Activated naive CD4-positive, alpha-beta T cell treated with anti-CD3 and anti-CD28 coated beads for 36 hours (primary cell): ENCODE measurements at regions not wholly inside any gene's neighbourhood (a gene's known extent, or its start where the extent isn't known, plus 50 kb on each side); places are given as distances from the start of the nearest gene placed in this dataset.

Experiments used
- CTCF ChIA-PET: fragments of 350-600 bp; sonication (Branson Sonifier 250); formaldehyde crosslinking; loops from one replicate; lab custom pipeline; 2021; ENCODE audit warnings: antibody characterized with exemption; lab: Charles Lee
- DNase-seq: peaks from one replicate; pipeline ENCODE4 v3.0.0-alpha.2; 2020
- H3K27ac Mint-ChIP-seq: one replicate; pipeline ENCODE4 v1.8.0; 2021; ENCODE audit warnings: mild to moderate bottlenecking, mixed read lengths
- H3K27me3 Mint-ChIP-seq: one replicate; pipeline ENCODE4 v1.8.0; 2021; ENCODE audit warnings: low read depth, mixed read lengths
- H3K36me3 Mint-ChIP-seq: one replicate; pipeline ENCODE4 v1.8.0; 2021; ENCODE audit warnings: low read depth, mixed read lengths
- H3K4me1 Mint-ChIP-seq: one replicate; pipeline ENCODE4 v1.8.0; 2021; ENCODE audit warnings: low read depth, mixed read lengths
- H3K4me3 Mint-ChIP-seq: one replicate; pipeline ENCODE4 v1.8.0; 2021; ENCODE audit warnings: mild to moderate bottlenecking, moderate library complexity, mixed read lengths
- H3K9me3 Mint-ChIP-seq: one replicate; pipeline ENCODE4 v1.8.0; 2021; ENCODE audit warnings: mixed read lengths
- intact Hi-C: fragments of 100-400 bp; cut with micrococcal nuclease; formaldehyde crosslinking; loops from one replicate; pipeline ENCODE4 v1.15.1; 2023

DNA sequence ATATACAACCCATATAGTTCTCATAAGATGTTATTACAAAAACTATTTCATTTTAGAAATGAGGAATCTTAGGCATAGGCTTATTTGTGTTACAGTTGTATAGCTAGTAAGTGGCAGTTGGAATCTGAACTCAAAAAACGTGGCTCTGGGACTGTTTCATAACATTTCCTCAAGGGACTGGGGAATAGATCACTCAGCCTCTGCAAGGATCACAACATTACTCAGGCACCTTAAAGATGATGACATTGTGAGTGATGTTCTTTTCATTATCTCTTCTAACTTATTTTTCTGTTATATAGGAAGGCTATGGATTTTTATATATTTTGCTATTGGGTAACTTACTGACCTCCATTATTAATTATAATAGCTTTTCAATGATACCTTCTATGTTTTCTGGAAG is 774.2 kb upstream of the LCORL start:
- H3K9me3 Mint-ChIP-seq = no peaks in the 10 kb centered on the region
- H3K4me1 Mint-ChIP-seq = no peaks in the 10 kb centered on the region
- H3K27me3 Mint-ChIP-seq = no peaks in the 10 kb centered on the region
- no peak overlapping the region for H3K27ac Mint-ChIP-seq
- no peaks in the 10 kb centered on the region for H3K36me3 Mint-ChIP-seq
- DNase-seq = no peak
- intact Hi-C loops = no loop called here
- CTCF ChIA-PET = no interaction called here
- H3K4me3 Mint-ChIP-seq = no peak overlapping the region

DNA sequence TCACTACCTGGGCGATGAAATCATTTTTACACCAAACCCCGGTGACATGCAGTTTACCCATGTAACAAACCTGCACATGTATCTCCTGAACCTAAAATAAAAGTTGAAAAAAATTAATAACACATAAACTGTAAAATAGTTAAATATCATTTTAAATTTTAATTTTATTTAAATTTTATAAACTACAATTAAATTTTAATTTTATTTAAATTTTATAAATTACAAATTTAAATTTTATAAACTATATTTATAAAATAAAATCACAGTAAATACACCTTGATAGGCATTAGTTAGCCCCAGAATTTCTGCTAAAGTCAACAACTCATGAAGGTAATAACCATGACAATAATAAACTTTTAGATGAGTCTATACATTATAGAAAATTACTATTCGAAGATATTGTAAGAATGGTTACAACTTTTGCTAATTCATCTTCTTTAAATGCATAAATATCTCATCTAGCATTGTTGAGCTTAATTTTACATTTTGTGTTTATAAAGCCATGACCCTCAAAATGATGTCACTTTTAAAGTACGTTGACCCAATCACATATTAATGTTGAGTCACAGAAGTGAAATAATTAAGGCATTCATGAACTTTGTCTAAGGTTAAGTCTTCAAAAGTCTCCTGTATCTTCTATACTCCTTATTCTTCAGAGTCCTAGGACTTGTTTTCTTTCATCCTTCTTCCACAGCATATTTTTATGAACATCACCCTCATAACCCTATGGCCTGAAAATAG is 755.8 kb upstream of the LCORL start:
- CTCF ChIA-PET = no interaction called here
- H3K36me3 Mint-ChIP-seq = no peaks in the 10 kb centered on the region
- no peaks in the 10 kb centered on the region for H3K27me3 Mint-ChIP-seq
- H3K9me3 Mint-ChIP-seq = peaks cover 6% of the 10 kb centered on the region
- intact Hi-C loops = no loop called here
- H3K4me1 Mint-ChIP-seq = no peaks in the 10 kb centered on the region
- no peak overlapping the region for H3K27ac Mint-ChIP-seq
- DNase-seq = no peak
- no peak overlapping the region for H3K4me3 Mint-ChIP-seq

DNA sequence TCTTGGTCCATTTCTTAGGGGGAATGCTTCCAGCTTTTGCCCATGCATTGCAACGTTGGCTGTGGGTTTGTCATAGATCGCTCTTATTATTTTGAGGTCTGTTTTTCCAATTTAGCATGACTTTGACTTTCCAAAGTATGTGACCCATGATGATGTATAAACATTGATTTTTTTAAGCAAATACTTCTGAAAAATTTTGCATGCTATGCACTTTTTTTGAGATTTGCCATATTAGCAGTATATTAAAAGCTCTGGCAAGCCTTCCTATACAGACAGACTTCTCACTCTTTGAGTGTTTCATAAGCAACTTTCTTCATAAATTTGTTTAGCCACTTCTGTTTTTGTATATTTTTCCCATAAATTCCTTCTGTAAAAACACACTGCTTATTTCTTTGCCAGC is 746.4 kb upstream of the LCORL start:
- DNase-seq = no peak
- H3K9me3 Mint-ChIP-seq = peaks cover 12% of the 10 kb centered on the region
- H3K27me3 Mint-ChIP-seq = peaks cover 2% of the 10 kb centered on the region
- H3K36me3 Mint-ChIP-seq = no peaks in the 10 kb centered on the region
- H3K4me1 Mint-ChIP-seq = no peaks in the 10 kb centered on the region
- CTCF ChIA-PET = no interaction called here
- H3K4me3 Mint-ChIP-seq = no peak overlapping the region
- intact Hi-C loops = loop anchor here (10.0 kb wide), 1 partner anchor 63 kb away; no protein-coding TSS in a partner anchor
- no peak overlapping the region for H3K27ac Mint-ChIP-seq

DNA sequence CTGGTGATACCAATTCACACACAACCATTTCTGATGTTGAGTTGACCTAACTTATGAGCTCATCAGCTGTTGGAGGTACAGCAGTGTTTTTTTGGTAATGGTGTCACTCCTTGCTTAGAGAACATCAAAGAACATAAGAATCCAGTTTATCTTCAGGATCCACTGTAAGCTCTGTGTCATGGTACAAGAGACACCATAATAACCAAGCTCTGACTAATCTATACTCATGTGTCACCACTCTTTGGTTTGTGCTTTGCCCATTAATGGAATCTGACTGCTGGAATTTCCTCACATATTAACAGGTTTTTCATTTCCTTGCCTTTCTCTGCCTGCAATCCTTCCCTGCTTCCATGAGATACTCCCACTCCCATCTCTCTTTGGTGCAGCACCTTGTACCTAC is 735.1 kb upstream of the LCORL start:
- no peaks in the 10 kb centered on the region for H3K4me1 Mint-ChIP-seq
- CTCF ChIA-PET = no interaction called here
- no peaks in the 10 kb centered on the region for H3K27me3 Mint-ChIP-seq
- H3K27ac Mint-ChIP-seq = no peak overlapping the region
- DNase-seq = no peak
- H3K36me3 Mint-ChIP-seq = no peaks in the 10 kb centered on the region
- intact Hi-C loops = no loop called here
- no peak overlapping the region for H3K4me3 Mint-ChIP-seq
- H3K9me3 Mint-ChIP-seq = no peaks in the 10 kb centered on the region

DNA sequence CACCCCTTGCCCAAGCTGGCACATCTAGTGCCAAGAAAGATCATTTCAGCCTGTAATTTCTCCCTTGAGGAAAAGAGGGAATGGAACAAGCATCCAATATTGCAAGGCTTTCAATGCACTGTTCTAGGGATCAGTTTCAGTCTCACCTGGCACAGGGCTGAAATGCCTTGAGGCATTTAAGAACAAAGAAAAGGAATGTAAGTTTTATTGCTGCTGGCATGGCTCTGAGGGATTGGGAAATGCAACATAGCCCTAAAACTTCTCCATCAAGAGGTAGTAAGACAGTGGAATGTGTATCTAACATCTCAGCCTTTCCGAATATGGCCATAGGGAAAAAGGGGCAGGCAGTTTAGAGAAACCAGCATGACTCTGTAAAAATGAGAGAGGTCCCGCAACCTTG is 732.6 kb upstream of the LCORL start:
- no peak for DNase-seq
- H3K36me3 Mint-ChIP-seq = no peaks in the 10 kb centered on the region
- no peak overlapping the region for H3K27ac Mint-ChIP-seq
- intact Hi-C loops = no loop called here
- no peak overlapping the region for H3K4me3 Mint-ChIP-seq
- peaks cover 2% of the 10 kb centered on the region for H3K9me3 Mint-ChIP-seq
- H3K27me3 Mint-ChIP-seq = no peaks in the 10 kb centered on the region
- CTCF ChIA-PET = no interaction called here
- no peaks in the 10 kb centered on the region for H3K4me1 Mint-ChIP-seq

DNA sequence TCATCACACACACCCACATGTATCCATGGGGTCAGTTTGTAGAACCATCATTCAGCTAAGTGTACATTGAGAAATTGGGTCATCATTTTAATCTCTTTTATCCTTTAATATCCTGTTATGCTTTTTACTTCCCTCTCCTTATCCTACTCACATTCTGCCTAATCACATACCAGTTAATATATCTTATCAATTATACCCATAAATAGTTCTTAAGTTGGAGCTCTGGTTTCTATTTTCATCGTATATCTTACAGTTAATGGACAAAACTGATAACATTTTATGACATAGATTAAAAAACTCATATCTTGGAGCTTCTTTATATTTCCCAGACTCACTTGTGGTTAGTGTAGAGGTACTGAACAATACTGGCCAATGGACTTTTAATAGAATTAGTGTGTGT is 729.5 kb upstream of the LCORL start:
- no peaks in the 10 kb centered on the region for H3K36me3 Mint-ChIP-seq
- no peak overlapping the region for H3K4me3 Mint-ChIP-seq
- no peaks in the 10 kb centered on the region for H3K4me1 Mint-ChIP-seq
- intact Hi-C loops = no loop called here
- peaks cover 2% of the 10 kb centered on the region for H3K9me3 Mint-ChIP-seq
- no peak for DNase-seq
- no peaks in the 10 kb centered on the region for H3K27me3 Mint-ChIP-seq
- no peak overlapping the region for H3K27ac Mint-ChIP-seq
- CTCF ChIA-PET = no interaction called here

DNA sequence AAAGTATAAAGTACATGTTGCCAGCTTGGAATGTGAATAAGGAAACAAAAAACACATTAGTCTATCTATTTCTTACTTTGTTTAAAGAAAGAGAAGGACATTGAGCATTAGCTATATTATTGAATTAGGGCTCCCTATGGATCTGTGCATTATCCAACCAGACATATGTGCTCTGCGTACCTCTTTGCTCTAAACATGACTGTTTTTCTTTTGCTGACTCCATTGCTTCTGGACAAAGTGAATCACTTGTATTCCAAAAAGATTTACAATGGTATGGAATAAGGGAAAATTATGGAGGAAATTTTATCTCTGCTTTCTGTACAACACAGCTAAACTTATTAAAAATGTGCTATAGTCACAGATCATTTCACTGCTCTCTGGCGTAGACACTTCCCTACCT is 727.8 kb upstream of the LCORL start:
- Mint-ChIP-seq H3K4me1 (no peaks in the 10 kb centered on the region), H3K27me3 (no peaks in the 10 kb centered on the region), H3K9me3 (peaks cover 2% of the 10 kb centered on the region), H3K4me3 (no peak overlapping the region), H3K27ac (no peak overlapping the region), H3K36me3 (no peaks in the 10 kb centered on the region)
- no peak for DNase-seq
- CTCF ChIA-PET = no interaction called here
- intact Hi-C loops = no loop called here

DNA sequence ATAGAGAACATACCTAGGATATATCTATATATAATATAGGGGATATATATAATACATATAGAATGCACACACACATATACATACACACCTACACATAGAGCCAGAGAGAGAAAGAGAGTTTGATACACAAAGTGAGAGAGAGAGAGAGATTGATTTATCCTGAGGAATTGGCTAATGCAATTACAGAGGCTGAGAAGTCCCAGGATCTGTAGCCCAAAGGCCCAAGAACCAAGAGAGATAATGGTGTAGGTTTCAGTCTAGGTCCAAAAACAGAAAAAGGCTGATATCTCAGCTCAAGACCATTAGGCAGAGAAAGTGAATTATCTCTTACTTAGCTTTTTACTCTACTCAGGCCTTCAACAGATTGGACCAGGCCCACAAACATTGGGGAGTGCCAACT is 715.0 kb upstream of the LCORL start:
- no peak for DNase-seq
- CTCF ChIA-PET = interaction anchor here (0.6 kb wide), 1 partner anchor 11 kb away, joined by 3 read pairs; no protein-coding TSS in a partner anchor
- intact Hi-C loops = no loop called here
- H3K36me3 Mint-ChIP-seq = no peaks in the 10 kb centered on the region
- H3K4me1 Mint-ChIP-seq = no peaks in the 10 kb centered on the region
- peaks cover 2% of the 10 kb centered on the region for H3K9me3 Mint-ChIP-seq
- no peak overlapping the region for H3K27ac Mint-ChIP-seq
- no peak overlapping the region for H3K4me3 Mint-ChIP-seq
- no peaks in the 10 kb centered on the region for H3K27me3 Mint-ChIP-seq

DNA sequence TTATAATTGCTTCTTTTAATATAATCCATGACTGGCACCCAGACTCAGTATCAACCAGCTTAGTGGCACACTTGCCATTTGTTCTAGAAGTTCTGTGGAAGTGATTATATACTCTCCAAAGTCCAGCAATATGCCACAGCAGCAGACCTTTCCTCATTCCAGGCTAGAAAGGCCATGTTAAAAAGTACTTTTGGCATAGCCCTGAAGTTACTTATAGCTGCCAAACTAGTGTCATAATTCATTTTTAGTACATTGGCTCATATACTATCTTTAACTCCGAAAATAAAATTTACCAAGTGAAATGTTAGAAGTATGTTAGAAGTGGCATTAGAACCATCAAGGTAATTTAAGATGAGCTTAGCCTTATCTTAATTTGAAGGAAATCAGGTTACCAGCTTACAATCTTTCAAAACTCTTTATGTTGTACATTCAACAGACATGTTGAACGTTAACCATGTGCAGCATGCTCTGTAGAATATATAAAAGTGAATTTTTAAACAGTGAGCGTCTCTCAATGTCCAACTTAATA is 714.2 kb upstream of the LCORL start:
- H3K36me3 Mint-ChIP-seq = no peaks in the 10 kb centered on the region
- DNase-seq = no peak
- intact Hi-C loops = no loop called here
- H3K4me3 Mint-ChIP-seq = no peak overlapping the region
- no peaks in the 10 kb centered on the region for H3K4me1 Mint-ChIP-seq
- CTCF ChIA-PET = no interaction called here
- no peak overlapping the region for H3K27ac Mint-ChIP-seq
- peaks cover 2% of the 10 kb centered on the region for H3K9me3 Mint-ChIP-seq
- no peaks in the 10 kb centered on the region for H3K27me3 Mint-ChIP-seq

DNA sequence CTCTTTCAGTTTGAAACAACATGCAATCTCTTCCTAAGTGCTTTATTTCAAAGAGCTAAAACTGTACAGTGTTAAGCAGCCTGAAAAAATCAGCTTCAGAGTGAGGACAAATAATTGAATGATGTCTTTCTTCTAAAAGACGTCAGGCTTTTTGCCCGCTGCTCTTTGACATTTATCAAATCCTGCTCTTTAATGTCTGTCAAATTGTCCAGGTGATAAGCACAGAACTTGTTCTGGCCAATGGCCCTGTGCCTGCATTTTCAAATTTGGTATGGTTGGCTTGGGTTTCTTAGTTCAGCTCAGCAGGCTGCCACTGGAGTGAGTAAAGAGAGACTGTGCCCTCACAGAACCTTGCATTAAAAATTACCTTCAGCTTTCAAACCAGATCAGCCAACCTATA is 712.9 kb upstream of the LCORL start:
- no peaks in the 10 kb centered on the region for H3K36me3 Mint-ChIP-seq
- intact Hi-C loops = no loop called here
- no peak for DNase-seq
- CTCF ChIA-PET = interaction anchor here (0.5 kb wide), 1 partner anchor 882 kb away, joined by 4 read pairs; no protein-coding TSS in a partner anchor
- H3K27ac Mint-ChIP-seq = no peak overlapping the region
- H3K4me1 Mint-ChIP-seq = no peaks in the 10 kb centered on the region
- H3K27me3 Mint-ChIP-seq = no peaks in the 10 kb centered on the region
- no peak overlapping the region for H3K4me3 Mint-ChIP-seq
- peaks cover 4% of the 10 kb centered on the region for H3K9me3 Mint-ChIP-seq

DNA sequence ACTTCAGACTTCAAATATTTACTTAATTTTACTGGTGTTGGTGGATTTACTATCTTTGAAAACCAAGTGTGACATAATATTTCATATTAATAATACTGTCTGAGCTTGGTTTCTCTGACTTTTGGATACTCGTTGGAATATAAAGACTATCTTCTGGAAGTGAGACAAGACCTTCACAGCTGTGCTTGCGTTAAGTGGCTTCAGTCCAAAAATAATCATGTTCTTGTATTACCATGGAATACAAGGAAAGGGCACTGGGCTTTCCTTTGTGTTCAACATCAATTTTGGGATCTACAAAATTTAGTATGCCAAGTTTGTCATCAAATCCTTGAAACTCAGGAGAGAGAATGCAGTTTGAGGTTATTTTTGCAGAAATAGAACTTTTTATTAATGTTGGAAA is 712.4 kb upstream of the LCORL start:
- intact Hi-C loops = no loop called here
- Mint-ChIP-seq H3K4me1 (no peaks in the 10 kb centered on the region), H3K27ac (no peak overlapping the region), H3K36me3 (no peaks in the 10 kb centered on the region), H3K4me3 (no peak overlapping the region), H3K9me3 (peaks cover 4% of the 10 kb centered on the region), H3K27me3 (no peaks in the 10 kb centered on the region)
- no peak for DNase-seq
- CTCF ChIA-PET = interaction anchor here (0.5 kb wide), 1 partner anchor 881 kb away, joined by 4 read pairs; no protein-coding TSS in a partner anchor

DNA sequence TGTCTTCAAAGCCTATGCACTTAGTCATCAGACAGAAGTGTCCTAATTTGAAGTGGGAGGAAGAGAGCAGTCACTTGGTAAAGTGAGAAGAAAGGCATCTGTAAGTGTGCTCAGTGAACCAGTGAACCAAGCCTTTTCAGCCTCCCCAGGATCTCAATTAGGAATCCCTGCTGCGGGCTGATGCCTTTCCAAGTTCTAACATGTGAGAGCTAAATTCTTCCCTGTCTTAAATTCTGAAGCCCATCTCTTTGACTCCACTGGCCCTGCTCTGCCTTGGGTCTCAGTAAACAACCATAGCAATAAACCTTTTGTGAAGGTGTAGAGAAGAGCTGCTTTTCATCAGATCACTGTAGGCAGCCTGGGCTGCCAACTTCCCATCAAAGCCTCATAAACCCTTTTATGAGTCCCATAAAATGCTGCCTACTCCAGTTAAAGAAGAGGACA is 701.2 kb upstream of the LCORL start:
- no peak overlapping the region for H3K4me3 Mint-ChIP-seq
- H3K36me3 Mint-ChIP-seq = no peaks in the 10 kb centered on the region
- peaks cover 8% of the 10 kb centered on the region for H3K9me3 Mint-ChIP-seq
- CTCF ChIA-PET = no interaction called here
- no peak overlapping the region for H3K27ac Mint-ChIP-seq
- intact Hi-C loops = no loop called here
- H3K27me3 Mint-ChIP-seq = peaks cover 2% of the 10 kb centered on the region
- no peaks in the 10 kb centered on the region for H3K4me1 Mint-ChIP-seq
- DNase-seq = no peak
